K562 (cell line): ENCODE measurements at regions not wholly inside any gene's neighbourhood (a gene's known extent, or its start where the extent isn't known, plus 50 kb on each side); places are given as distances from the start of the nearest gene placed in this dataset.

Source experiments
- ATAC-seq: fragments of 200-7000 bp; cut with Tn5 transposase; 3 replicates; pipeline ENCODE4 v1.9.1; 2020; ENCODE audit warnings: moderate library complexity
- BruUV-seq: library from RNA; stranded (reverse); fragments of 400-500 nt; replicated peaks from 2 replicates; lab custom pipeline; 2021; lab: Mats Ljungman, UMichigan
- CTCF ChIA-PET: fragments of 300-600 bp; formaldehyde crosslinking; extraction: SDS; loops from one replicate; lab custom pipeline; 2021; ENCODE audit warnings: low intra/inter-chr PET ratio; lab: Yijun Ruan, JAX
- POLR2A ChIA-PET: fragments of 300-600, 350-650 bp; sonication (Branson Sonifier 250); formaldehyde crosslinking; extraction: SDS; loops from one replicate; lab custom pipeline; 2021; ENCODE audit warnings: antibody characterized with exemption, inconsistent platforms; lab: Yijun Ruan, JAX
- DNase-seq, 4 experiments: peaks; one replicate each; pipeline versions ENCODE4 v3.0.0 to v3.0.0-alpha.2; 2011 to 2018; ENCODE audit warnings: low spot score in 3 of 4, mixed read lengths in 3 of 4; ENCODE audit errors: extremely low read depth in 1 of 4
- FAIRE-seq: peaks from 2 replicates; lab custom pipeline; 2011; peaks lifted over from hg19 to GRCh38; lab: Jason Lieb, UNC
- H2AFZ ChIP-seq: 2 replicates; pipeline ENCODE4 v1.6.0; 2011; ENCODE audit warnings: low read depth, low read length, control low read depth, inconsistent platforms
- H3K27ac ChIP-seq: fragments of 200-600 bp; 3 replicates; pipeline ENCODE4 v1.8.0; 2011; ENCODE audit warnings: low read depth, mild to moderate bottlenecking, control low read depth, inconsistent platforms, low read length, moderate library complexity, mixed read lengths; ENCODE audit errors: extremely low read depth
- H3K27me3 ChIP-seq, 2 experiments: fragments of 300-600 bp in 1 of 2; 2 replicates in 1 of 2; 3 replicates in 1 of 2; pipeline versions ENCODE4 v1.6.0 to v1.8.0; 2011; ENCODE audit warnings: inconsistent platforms in 2 of 2, low read length in 2 of 2, mild to moderate bottlenecking in 1 of 2, mixed read lengths in 1 of 2, moderate library complexity in 1 of 2; ENCODE audit not compliant: control insufficient read depth in 2 of 2, insufficient read depth in 2 of 2
- H3K36me3 ChIP-seq: fragments of 300-600 bp; 3 replicates; pipeline ENCODE4 v1.8.0; 2011; ENCODE audit warnings: mild to moderate bottlenecking, low read length, inconsistent platforms; ENCODE audit not compliant: control insufficient read depth, insufficient read depth
- H3K4me1 ChIP-seq, 2 experiments: fragments of 200-600 bp in 1 of 2; replicated peaks in 1 of 2; 2 replicates in 1 of 2; 3 replicates in 1 of 2; pipeline versions ENCODE4 v1.5.1 to v1.8.0; 2011; ENCODE audit warnings: inconsistent platforms in 2 of 2, low read length in 2 of 2, mild to moderate bottlenecking in 1 of 2, mixed read lengths in 1 of 2, moderate library complexity in 1 of 2; ENCODE audit not compliant: control insufficient read depth in 2 of 2, insufficient read depth in 2 of 2
- H3K4me2 ChIP-seq: 2 replicates; pipeline ENCODE4 v1.6.1; 2011; ENCODE audit warnings: low read length, control low read depth, inconsistent platforms, mixed read lengths; ENCODE audit not compliant: insufficient read depth
- H3K4me3 ChIP-seq: fragments of 200-600 bp; sonication (generic), shearing (Covaris generic); 2 replicates; pipeline ENCODE4 v1.5.1; 2016; ENCODE audit warnings: control low read depth, inconsistent platforms
- H3K79me2 ChIP-seq: fragments of 200-600 bp; 3 replicates; pipeline ENCODE4 v1.8.0; 2011; ENCODE audit warnings: low read length, inconsistent platforms; ENCODE audit not compliant: control insufficient read depth, insufficient read depth
- H3K9ac ChIP-seq, 2 experiments: 2 replicates each; pipeline versions ENCODE4 v1.6.0 to v1.6.1; 2011; ENCODE audit warnings: low read depth in 2 of 2, low read length in 2 of 2, control low read depth in 1 of 2, inconsistent platforms in 1 of 2, mild to moderate bottlenecking in 1 of 2, mixed read lengths in 1 of 2; ENCODE audit not compliant: insufficient read depth in 1 of 2
- H3K9me1 ChIP-seq: one replicate; pipeline ENCODE4 v1.6.0; 2011; ENCODE audit warnings: inconsistent platforms, mild to moderate bottlenecking, low read length, moderate library complexity; ENCODE audit not compliant: control insufficient read depth, insufficient read depth
- H3K9me3 ChIP-seq: replicated peaks from 2 replicates; pipeline ENCODE4 v1.5.1; 2011; ENCODE audit warnings: low read depth, low read length, inconsistent platforms; ENCODE audit not compliant: control insufficient read depth, insufficient read depth
- H4K20me1 ChIP-seq: replicated peaks from 2 replicates; pipeline ENCODE4 v1.6.1; 2011; ENCODE audit warnings: low read length, inconsistent platforms, mixed read lengths; ENCODE audit not compliant: control insufficient read depth, insufficient read depth
- ETS2 ChIP-seq: IDR thresholded peaks from 2 replicates; pipeline ENCODE4 v1.6.1; 2016; ENCODE audit warnings: borderline replicate concordance, missing genetic modification characterization, mild to moderate bottlenecking, moderate library complexity, missing compliant biosample characterization; ENCODE audit not compliant: poor library complexity, severe bottlenecking
- FOXA3 ChIP-seq, 2 experiments: fragments of 450-650 bp in 1 of 2; sonication (generic) in 1 of 2; formaldehyde crosslinking; IDR thresholded peaks in 1 of 2; conservative IDR thresholded peaks in 1 of 2; 2 replicates each; pipeline versions ENCODE4 v1.4.0 to v1.8.0; 2020 to 2022; ENCODE audit warnings: mild to moderate bottlenecking in 2 of 2, missing genetic modification reagents in 1 of 2
- HMGN3 ChIP-seq: IDR thresholded peaks from 2 replicates; pipeline ENCODE4 v1.6.1; 2011; ENCODE audit warnings: borderline replicate concordance, low read depth, mild to moderate bottlenecking, mixed read lengths, low read length; ENCODE audit not compliant: insufficient read length; ENCODE audit errors: extremely low read depth
- HNRNPUL1 ChIP-seq: fragments of 200-400 bp; formaldehyde crosslinking; IDR thresholded peaks from 2 replicates; pipeline ENCODE4 v1.6.1; 2017; ENCODE audit warnings: low read length
- JUNB ChIP-seq: fragments of 450-650 bp; formaldehyde crosslinking; conservative IDR thresholded peaks from 2 replicates; pipeline ENCODE4 v1.4.0; 2020; ENCODE audit warnings: mild to moderate bottlenecking
- LARP7 ChIP-seq: fragments of 450-650 bp; IDR thresholded peaks from 2 replicates; pipeline ENCODE4 v1.6.1; 2016
- POLR2AphosphoS2 ChIP-seq: IDR thresholded peaks from 2 replicates; pipeline ENCODE4 v1.6.1; 2012; ENCODE audit warnings: low read length, improper control_type of control experiment
- RNF2 ChIP-seq: sonication (generic); IDR thresholded peaks from 2 replicates; pipeline ENCODE4 v1.6.1; 2016
- ZKSCAN1 ChIP-seq: fragments of 150-350 bp; IDR thresholded peaks from 2 replicates; pipeline ENCODE4 v1.6.1; 2016; ENCODE audit warnings: low read depth, low read length
- ZKSCAN3 ChIP-seq: fragments of 250-450 bp; sonication (Bioruptor Pico); IDR thresholded peaks from 2 replicates; pipeline ENCODE4 v1.4.0; 2020
- ZNF143 ChIP-seq: sonication (generic); formaldehyde crosslinking; IDR thresholded peaks from 2 replicates; pipeline ENCODE4 v1.9.0; 2022; ENCODE audit warnings: mild to moderate bottlenecking, missing genetic modification reagents
- in situ Hi-C: fragments of 300-500 bp; cut with MboI; formaldehyde crosslinking; loops from 4 replicates; pipeline ENCODE4 v1.15.0; 2018; ENCODE audit warnings: inconsistent platforms, mixed read lengths
- intact Hi-C: fragments of 100-400 bp; cut with micrococcal nuclease; formaldehyde crosslinking; loops from 2 replicates; pipeline ENCODE4 v1.14.2; 2022
- TF ChIP-seq, protein P1 (sequence below): sonication (generic); formaldehyde crosslinking; IDR thresholded peaks from 2 replicates; pipeline ENCODE4 v1.9.0; 2022; ENCODE audit warnings: mild to moderate bottlenecking, missing genetic modification reagents
- TF ChIP-seq, protein P2 (sequence below): fragments of 250-450 bp; sonication (Bioruptor Pico); IDR thresholded peaks from 2 replicates; pipeline ENCODE4 v1.8.0; 2021; ENCODE audit warnings: borderline replicate concordance, mild to moderate bottlenecking, moderate library complexity; ENCODE audit not compliant: poor library complexity, severe bottlenecking
- TF ChIP-seq, protein P3 (sequence below): sonication (generic); IDR thresholded peaks from 2 replicates; pipeline ENCODE4 v1.6.1; 2016
- TF ChIP-seq, protein P4 (sequence below): fragments of 450-650 bp; conservative IDR thresholded peaks from 2 replicates; pipeline ENCODE4 v1.6.1; 2016; ENCODE audit warnings: missing genetic modification characterization, low read depth, mild to moderate bottlenecking, control low read depth, missing compliant biosample characterization

DNA sequence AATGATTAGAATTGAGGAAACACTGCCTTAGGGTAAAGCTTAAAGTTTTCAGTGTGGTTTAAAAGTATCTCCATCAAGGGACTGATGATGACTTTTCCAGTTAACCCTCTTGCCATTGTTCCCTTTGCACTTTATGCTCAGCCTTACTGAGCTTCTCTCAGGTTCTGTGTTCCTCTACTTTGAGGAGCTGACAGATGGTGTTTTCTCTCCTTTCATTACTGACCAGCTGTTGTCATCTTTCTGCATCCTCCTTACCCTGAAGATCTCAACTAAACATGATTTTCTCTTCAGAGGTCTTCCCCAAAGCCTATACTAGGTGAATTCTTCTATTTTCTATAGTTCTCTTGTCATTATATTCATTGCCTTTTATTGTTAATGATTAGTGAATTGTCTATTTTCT is 475.6 kb upstream of the SYNCRIP start:
- no TSS peak for BruUV-seq
- no peak for ATAC-seq

More for the DNA sequence above, 475.6 kb upstream of the SYNCRIP start:
- no peaks in the 10 kb centered on the region for H3K79me2 ChIP-seq
- no peaks in the 10 kb centered on the region for H3K9me1 ChIP-seq
- H2AFZ ChIP-seq: no peak overlapping the region
- H3K4me3 ChIP-seq: no peak overlapping the region
- DNase-seq (no peak), FAIRE-seq (no peak)
- intact Hi-C loops: no loop called here
- no peaks in the 10 kb centered on the region for H3K27me3 ChIP-seq
- H4K20me1 ChIP-seq: no peaks in the 10 kb centered on the region
- no peaks in the 10 kb centered on the region for H3K4me1 ChIP-seq
- H3K27ac ChIP-seq: no peak overlapping the region
- H3K4me2 ChIP-seq: no peak overlapping the region
- ChIA-PET CTCF (no interaction called here), POLR2A (no interaction called here)
- H3K9ac ChIP-seq: no peak overlapping the region
- TF ChIP-seq JUNB (CRISPR knock-in tag): no peak
- no peak for TF ChIP-seq POLR2AphosphoS2
- no peak for TF ChIP-seq HNRNPUL1
- TF ChIP-seq, protein P1, sequence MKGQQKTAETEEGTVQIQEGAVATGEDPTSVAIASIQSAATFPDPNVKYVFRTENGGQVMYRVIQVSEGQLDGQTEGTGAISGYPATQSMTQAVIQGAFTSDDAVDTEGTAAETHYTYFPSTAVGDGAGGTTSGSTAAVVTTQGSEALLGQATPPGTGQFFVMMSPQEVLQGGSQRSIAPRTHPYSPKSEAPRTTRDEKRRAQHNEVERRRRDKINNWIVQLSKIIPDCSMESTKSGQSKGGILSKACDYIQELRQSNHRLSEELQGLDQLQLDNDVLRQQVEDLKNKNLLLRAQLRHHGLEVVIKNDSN (CRISPR knock-in tag): no peak
- TF ChIP-seq, protein P2, sequence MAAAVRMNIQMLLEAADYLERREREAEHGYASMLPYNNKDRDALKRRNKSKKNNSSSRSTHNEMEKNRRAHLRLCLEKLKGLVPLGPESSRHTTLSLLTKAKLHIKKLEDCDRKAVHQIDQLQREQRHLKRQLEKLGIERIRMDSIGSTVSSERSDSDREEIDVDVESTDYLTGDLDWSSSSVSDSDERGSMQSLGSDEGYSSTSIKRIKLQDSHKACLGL (CRISPR knock-in tag): no peak
- no peak for TF ChIP-seq RNF2
- TF ChIP-seq, protein P3, sequence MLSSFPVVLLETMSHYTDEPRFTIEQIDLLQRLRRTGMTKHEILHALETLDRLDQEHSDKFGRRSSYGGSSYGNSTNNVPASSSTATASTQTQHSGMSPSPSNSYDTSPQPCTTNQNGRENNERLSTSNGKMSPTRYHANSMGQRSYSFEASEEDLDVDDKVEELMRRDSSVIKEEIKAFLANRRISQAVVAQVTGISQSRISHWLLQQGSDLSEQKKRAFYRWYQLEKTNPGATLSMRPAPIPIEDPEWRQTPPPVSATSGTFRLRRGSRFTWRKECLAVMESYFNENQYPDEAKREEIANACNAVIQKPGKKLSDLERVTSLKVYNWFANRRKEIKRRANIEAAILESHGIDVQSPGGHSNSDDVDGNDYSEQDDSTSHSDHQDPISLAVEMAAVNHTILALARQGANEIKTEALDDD: no peak
- no peak for TF ChIP-seq LARP7
- TF ChIP-seq, protein P4, sequence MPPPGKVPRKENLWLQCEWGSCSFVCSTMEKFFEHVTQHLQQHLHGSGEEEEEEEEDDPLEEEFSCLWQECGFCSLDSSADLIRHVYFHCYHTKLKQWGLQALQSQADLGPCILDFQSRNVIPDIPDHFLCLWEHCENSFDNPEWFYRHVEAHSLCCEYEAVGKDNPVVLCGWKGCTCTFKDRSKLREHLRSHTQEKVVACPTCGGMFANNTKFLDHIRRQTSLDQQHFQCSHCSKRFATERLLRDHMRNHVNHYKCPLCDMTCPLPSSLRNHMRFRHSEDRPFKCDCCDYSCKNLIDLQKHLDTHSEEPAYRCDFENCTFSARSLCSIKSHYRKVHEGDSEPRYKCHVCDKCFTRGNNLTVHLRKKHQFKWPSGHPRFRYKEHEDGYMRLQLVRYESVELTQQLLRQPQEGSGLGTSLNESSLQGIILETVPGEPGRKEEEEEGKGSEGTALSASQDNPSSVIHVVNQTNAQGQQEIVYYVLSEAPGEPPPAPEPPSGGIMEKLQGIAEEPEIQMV (tag): no peak
- no peak for TF ChIP-seq HMGN3
- no peak for TF ChIP-seq ZKSCAN3 (CRISPR knock-in tag)
- TF ChIP-seq FOXA3 (CRISPR knock-in tag; conservative IDR thresholded peaks at IDR 0.05 in 1 of 2, IDR thresholded peaks at IDR 0.05 in 1 of 2): no peak
- TF ChIP-seq ETS2: no peak
- TF ChIP-seq ZNF143 (CRISPR knock-in tag): no peak
- TF ChIP-seq ZKSCAN1: no peak
- H3K9me3 ChIP-seq: no peaks in the 10 kb centered on the region
- no peaks in the 10 kb centered on the region for H3K36me3 ChIP-seq
- in situ Hi-C loops: no loop called here
